LHCN-M2 (cell line): ENCODE measurements at regions not wholly inside any gene's neighbourhood (a gene's known extent, or its start where the extent isn't known, plus 50 kb on each side); places are given as distances from the start of the nearest gene placed in this dataset.
A peak's percentile ranks its signal among the peaks of the same experiment; 100 is the strongest.

Source experiments
- DNase-seq: peaks from one replicate; pipeline ENCODE4 v3.0.0-alpha.2; 2012; ENCODE audit warnings: low read depth

GRCh38 chr4:14835288-14835687 is 167.0 kb upstream of the CPEB2 start:
- no peak for DNase-seq

GRCh38 chr4:14835708-14836425 is 166.4 kb upstream of the CPEB2 start:
- no peak for DNase-seq

GRCh38 chr4:14837860-14838259 is 164.4 kb upstream of the CPEB2 start:
- no peak for DNase-seq

- peak; percentile 86 for DNase-seq
Observed at GRCh38 chr4:14841801-14842768, 160.2 kb upstream of the CPEB2 start.

- no peak for DNase-seq
Observed at GRCh38 chr4:14842964-14843630, 159.2 kb upstream of the CPEB2 start.

- no peak for DNase-seq
Observed at GRCh38 chr4:14844061-14844460, 158.2 kb upstream of the CPEB2 start.

GRCh38 chr4:14848229-14848628 is 154.1 kb upstream of the CPEB2 start:
- DNase-seq: no peak

GRCh38 chr4:14850455-14851097 is 151.7 kb upstream of the CPEB2 start:
- no peak for DNase-seq

GRCh38 chr4:14853176-14853943 is 148.9 kb upstream of the CPEB2 start:
- peak; percentile 82 for DNase-seq

- DNase-seq: no peak
Observed at GRCh38 chr4:14855719-14856061, 146.6 kb upstream of the CPEB2 start.

- peak; percentile 99 for DNase-seq
Observed at GRCh38 chr4:14856062-14856933, 146.0 kb upstream of the CPEB2 start.

GRCh38 chr4:14856934-14857235 is 145.4 kb upstream of the CPEB2 start:
- DNase-seq: no peak

- DNase-seq: no peak
Observed at GRCh38 chr4:14857475-14857874, 144.8 kb upstream of the CPEB2 start.

- no peak for DNase-seq
Observed at GRCh38 chr4:14857981-14858380, 144.3 kb upstream of the CPEB2 start.

GRCh38 chr4:14862891-14863290 is 139.4 kb upstream of the CPEB2 start:
- DNase-seq: no peak

GRCh38 chr4:14863418-14864364 is 138.6 kb upstream of the CPEB2 start:
- no peak for DNase-seq

GRCh38 chr4:14864365-14865030 is 137.8 kb upstream of the CPEB2 start:
- DNase-seq: no peak

- no peak for DNase-seq
Observed at GRCh38 chr4:14865031-14865366, 137.3 kb upstream of the CPEB2 start.

GRCh38 chr4:14865804-14866203 is 136.5 kb upstream of the CPEB2 start:
- DNase-seq: no peak
